ENCODE measurements at regions not wholly inside any gene's neighbourhood (a gene's known extent, or its start where the extent isn't known, plus 50 kb on each side); places are given as distances from the start of the nearest gene placed in this dataset.

GRCh38 chrX:40174001-40174853 lies 76.5 kb upstream of the BCOR start:
- Mint-ChIP-seq H3K4me1 (peaks cover 62% of the 10 kb centered on the region), H3K27ac (peak overlapping the region; percentile 99), H3K4me3 (peak overlapping the region; percentile 91), H3K9me3 (no peaks in the 10 kb centered on the region), H3K36me3 (no peaks in the 10 kb centered on the region), H3K27me3 (no peaks in the 10 kb centered on the region)
- peak; percentile 17 for ATAC-seq

DNA sequence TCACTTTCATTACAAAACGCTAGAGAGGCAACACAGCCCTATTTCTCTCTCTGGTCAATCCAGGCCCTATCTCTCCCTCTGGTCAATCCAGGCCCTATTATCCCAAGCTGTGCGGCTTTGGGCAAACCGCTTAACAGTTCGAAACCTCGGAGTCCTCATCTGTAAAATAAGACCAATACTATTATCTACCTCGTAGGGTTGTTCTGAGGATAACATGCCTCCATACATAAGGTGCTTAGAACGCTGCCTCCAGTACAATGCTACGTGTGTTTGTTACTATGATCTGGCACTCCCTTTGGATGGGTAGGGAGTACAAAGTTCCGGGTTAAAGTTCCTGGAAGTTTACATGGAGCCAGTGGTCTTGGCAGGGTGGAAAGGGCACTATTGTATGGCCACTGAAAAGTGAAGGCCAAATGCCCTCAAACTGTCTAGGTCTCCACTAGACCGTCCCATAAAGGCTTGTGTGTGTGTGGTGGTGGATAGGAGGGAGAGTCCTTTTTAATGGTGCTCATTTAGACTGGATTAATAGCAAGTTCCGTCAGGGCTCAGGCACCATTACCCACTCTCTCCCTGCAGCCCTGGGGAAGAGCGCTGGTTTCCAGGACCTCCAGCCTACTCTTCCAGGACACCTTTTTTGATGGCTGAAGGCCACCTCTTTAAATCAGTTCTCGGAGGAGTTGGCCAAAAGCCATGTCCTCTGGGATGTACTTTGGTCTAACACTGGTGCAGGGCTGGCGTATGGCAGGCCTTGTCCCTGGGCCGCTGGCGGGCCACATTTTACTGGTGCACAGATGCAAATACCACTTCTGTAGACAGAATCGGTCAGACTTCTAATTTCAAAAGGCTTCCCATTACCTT lies 75.6 kb upstream of the BCOR start:
- no peak for ATAC-seq
- Mint-ChIP-seq H3K27me3 (no peaks in the 10 kb centered on the region), H3K4me1 (peaks cover 54% of the 10 kb centered on the region), H3K9me3 (no peaks in the 10 kb centered on the region), H3K4me3 (peak overlapping the region; percentile 92), H3K27ac (peak overlapping the region; percentile 99), H3K36me3 (no peaks in the 10 kb centered on the region)

GRCh38 chrX:40172401-40173142 lies 74.8 kb upstream of the BCOR start:
- peak overlapping the region; percentile 92 for H3K4me3 Mint-ChIP-seq
- ATAC-seq, result no peak
- no peaks in the 10 kb centered on the region for H3K9me3 Mint-ChIP-seq
- H3K27me3 Mint-ChIP-seq, result no peaks in the 10 kb centered on the region
- no peaks in the 10 kb centered on the region for H3K36me3 Mint-ChIP-seq
- peak overlapping the region; percentile 99 for H3K27ac Mint-ChIP-seq
- H3K4me1 Mint-ChIP-seq, result peaks cover 58% of the 10 kb centered on the region

DNA sequence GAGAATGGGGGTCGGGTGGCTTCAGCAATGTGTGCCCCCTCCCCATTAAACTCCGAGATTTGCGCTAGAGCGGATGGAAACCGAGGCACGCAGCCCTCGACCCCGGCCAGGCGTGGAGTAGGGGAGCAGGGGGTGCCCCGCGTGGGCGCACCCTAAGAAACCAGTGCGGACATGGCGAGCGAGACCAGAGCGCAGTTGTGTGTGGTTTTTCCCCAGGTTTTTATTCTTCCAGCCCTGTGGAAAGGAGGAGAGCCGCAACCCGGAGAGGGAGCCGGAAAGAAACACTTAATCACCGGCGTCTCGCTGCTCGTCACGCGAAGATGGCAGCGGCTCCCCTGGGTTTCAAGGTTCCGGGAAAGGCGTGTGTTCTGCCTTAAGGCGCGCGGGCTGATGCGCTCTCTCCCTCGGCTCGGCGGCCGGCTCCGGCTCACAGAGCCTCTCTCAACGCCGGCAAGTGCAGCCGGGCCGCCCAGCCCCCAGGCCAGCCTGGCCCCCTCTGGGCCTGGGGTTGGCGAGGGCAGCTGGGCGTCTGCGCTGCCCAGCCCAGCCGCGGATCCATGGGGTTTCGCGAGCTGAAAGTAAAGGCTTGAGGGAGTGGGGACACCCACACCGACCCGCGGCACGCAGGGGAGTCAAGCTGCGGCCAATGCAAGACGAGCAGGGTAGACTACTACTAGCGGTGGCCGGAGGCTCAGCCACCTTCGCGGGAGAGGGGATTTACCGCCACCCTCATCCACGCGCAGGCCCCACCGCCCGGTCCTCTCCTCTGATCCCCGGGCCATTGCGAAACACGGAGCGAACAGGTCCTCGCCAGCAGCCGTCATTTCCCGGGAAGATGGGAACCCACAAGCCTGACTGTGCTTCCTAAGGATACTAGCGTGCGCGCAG lies 74.0 kb upstream of the BCOR start:
- Mint-ChIP-seq H3K4me1 (peaks cover 59% of the 10 kb centered on the region), H3K4me3 (peak overlapping the region; percentile 92), H3K9me3 (no peaks in the 10 kb centered on the region), H3K27ac (peak overlapping the region; percentile 99), H3K27me3 (no peaks in the 10 kb centered on the region), H3K36me3 (no peaks in the 10 kb centered on the region)
- ATAC-seq, result no peak

- Mint-ChIP-seq H3K4me1 (peaks cover 66% of the 10 kb centered on the region), H3K27ac (peak overlapping the region; percentile 99), H3K9me3 (no peaks in the 10 kb centered on the region), H3K27me3 (no peaks in the 10 kb centered on the region), H3K36me3 (no peaks in the 10 kb centered on the region), H3K4me3 (peak overlapping the region; percentile 92)
- ATAC-seq, result no peak
Measured at GRCh38 chrX:40170830-40171512, 73.2 kb upstream of the BCOR start.

- peak overlapping the region; percentile 92 for H3K4me3 Mint-ChIP-seq
- no peaks in the 10 kb centered on the region for H3K27me3 Mint-ChIP-seq
- H3K4me1 Mint-ChIP-seq, result peaks cover 62% of the 10 kb centered on the region
- H3K9me3 Mint-ChIP-seq, result no peaks in the 10 kb centered on the region
- H3K36me3 Mint-ChIP-seq, result no peaks in the 10 kb centered on the region
- peak; percentile 80 for ATAC-seq
- H3K27ac Mint-ChIP-seq, result peak overlapping the region; percentile 99
Measured at GRCh38 chrX:40169193-40170101, 71.7 kb upstream of the BCOR start.

- Mint-ChIP-seq H3K27ac (peak overlapping the region; percentile 79), H3K4me1 (peaks cover 53% of the 10 kb centered on the region), H3K4me3 (peak overlapping the region; percentile 78), H3K27me3 (no peaks in the 10 kb centered on the region), H3K9me3 (no peaks in the 10 kb centered on the region), H3K36me3 (no peaks in the 10 kb centered on the region)
- no peak for ATAC-seq
Measured at GRCh38 chrX:40168480-40169011, 70.8 kb upstream of the BCOR start.

- peak overlapping the region; percentile 78 for H3K4me3 Mint-ChIP-seq
- H3K27me3 Mint-ChIP-seq, result no peaks in the 10 kb centered on the region
- ATAC-seq, result no peak
Measured at GRCh38 chrX:40167850-40168479, 70.2 kb upstream of the BCOR start.

GRCh38 chrX:40167233-40167849 lies 69.6 kb upstream of the BCOR start:
- Mint-ChIP-seq H3K27ac (peak overlapping the region; percentile 79), H3K36me3 (no peaks in the 10 kb centered on the region), H3K27me3 (no peaks in the 10 kb centered on the region), H3K9me3 (no peaks in the 10 kb centered on the region), H3K4me1 (peaks cover 44% of the 10 kb centered on the region), H3K4me3 (peak overlapping the region; percentile 78)
- no peak for ATAC-seq

More at GRCh38 chrX:40167850-40168479, 70.2 kb upstream of the BCOR start:
- Mint-ChIP-seq H3K9me3 (no peaks in the 10 kb centered on the region), H3K4me1 (peaks cover 47% of the 10 kb centered on the region), H3K36me3 (no peaks in the 10 kb centered on the region), H3K27ac (peak overlapping the region; percentile 79)

GRCh38 chrX:40166582-40166981 lies 68.8 kb upstream of the BCOR start:
- ATAC-seq, result no peak
- Mint-ChIP-seq H3K27me3 (no peaks in the 10 kb centered on the region), H3K27ac (peak overlapping the region; percentile 79), H3K4me1 (peaks cover 44% of the 10 kb centered on the region), H3K9me3 (no peaks in the 10 kb centered on the region), H3K4me3 (peak overlapping the region; percentile 78), H3K36me3 (no peaks in the 10 kb centered on the region)

- ATAC-seq, result no peak
- no peaks in the 10 kb centered on the region for H3K36me3 Mint-ChIP-seq
- peaks cover 38% of the 10 kb centered on the region for H3K4me1 Mint-ChIP-seq
- H3K27ac Mint-ChIP-seq, result no peak overlapping the region
- H3K27me3 Mint-ChIP-seq, result no peaks in the 10 kb centered on the region
- H3K9me3 Mint-ChIP-seq, result no peaks in the 10 kb centered on the region
- H3K4me3 Mint-ChIP-seq, result no peak overlapping the region
Measured at GRCh38 chrX:40165861-40166260, 68.1 kb upstream of the BCOR start.

DNA sequence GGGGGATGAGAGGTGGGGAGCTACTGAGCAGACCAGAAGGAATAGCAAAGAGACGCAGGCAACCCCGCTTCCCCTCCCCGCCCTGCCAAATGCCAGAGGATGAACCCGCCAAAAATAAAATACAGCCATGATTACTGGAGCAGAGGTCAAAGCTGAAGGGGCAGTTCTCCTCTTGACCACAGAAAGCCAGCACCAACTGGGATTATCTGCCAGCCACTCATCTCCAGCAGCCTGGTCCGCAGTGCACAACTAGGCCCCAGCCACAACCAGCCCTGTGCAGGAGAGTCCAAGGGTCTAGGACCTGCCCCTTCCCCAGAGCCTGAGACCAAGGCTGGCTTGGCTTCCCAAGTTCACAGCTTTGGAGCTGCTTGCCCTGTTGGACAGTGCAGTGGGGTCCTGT lies 67.4 kb upstream of the BCOR start:
- Mint-ChIP-seq H3K4me3 (no peak overlapping the region), H3K27me3 (no peaks in the 10 kb centered on the region), H3K4me1 (peaks cover 32% of the 10 kb centered on the region), H3K36me3 (no peaks in the 10 kb centered on the region), H3K27ac (no peak overlapping the region), H3K9me3 (no peaks in the 10 kb centered on the region)
- ATAC-seq, result no peak

Measured in stimulated activated memory B cell treated with anti-CD40 and anti-IgM and Interleukin-4, amounts not matched to agents 10 μg/mL and 1 μg/mL and 100 μg/mL, for 72 hours (primary cell).